ENCODE measurements at regions not wholly inside any gene's neighbourhood (a gene's known extent, or its start where the extent isn't known, plus 50 kb on each side); places are given as distances from the start of the nearest gene placed in this dataset.

GRCh38 chr22:33144721-33145120, 86.5 kb upstream of the SYN3 start:
- TF ChIP-seq CTCF (IDR thresholded peaks at IDR 0.05; ENCODE audit: borderline replicate concordance, extremely low read depth, low read length, poor library complexity, severe bottlenecking) (no peak), EZH2 (IDR thresholded peaks at IDR 0.05; ENCODE audit: borderline replicate concordance, low read depth, low read length, severe bottlenecking) (no peak)
